Lower leg skin (tissue), 3 donors: ENCODE measurements at regions not wholly inside any gene's neighbourhood (a gene's known extent, or its start where the extent isn't known, plus 50 kb on each side); places are given as distances from the start of the nearest gene placed in this dataset.

Experiments used
- POLR2A ChIP-seq, 2 donors: fragments of 450-650 bp; IDR thresholded peaks; one replicate each; pipeline ENCODE4 v1.6.1; 2016 to 2017; ENCODE audit warnings: antibody characterized with exemption in 2 of 2, mild to moderate bottlenecking in 1 of 2, moderate library complexity in 1 of 2
- TF ChIP-seq, protein P1 (sequence below), 3 donors: fragments of 450-650 bp; IDR thresholded peaks; one replicate each; pipeline ENCODE4 v1.5.1; 2016; ENCODE audit warnings: antibody characterized with exemption in 3 of 3, mild to moderate bottlenecking in 3 of 3, moderate library complexity in 2 of 3

- TF ChIP-seq, protein P1, sequence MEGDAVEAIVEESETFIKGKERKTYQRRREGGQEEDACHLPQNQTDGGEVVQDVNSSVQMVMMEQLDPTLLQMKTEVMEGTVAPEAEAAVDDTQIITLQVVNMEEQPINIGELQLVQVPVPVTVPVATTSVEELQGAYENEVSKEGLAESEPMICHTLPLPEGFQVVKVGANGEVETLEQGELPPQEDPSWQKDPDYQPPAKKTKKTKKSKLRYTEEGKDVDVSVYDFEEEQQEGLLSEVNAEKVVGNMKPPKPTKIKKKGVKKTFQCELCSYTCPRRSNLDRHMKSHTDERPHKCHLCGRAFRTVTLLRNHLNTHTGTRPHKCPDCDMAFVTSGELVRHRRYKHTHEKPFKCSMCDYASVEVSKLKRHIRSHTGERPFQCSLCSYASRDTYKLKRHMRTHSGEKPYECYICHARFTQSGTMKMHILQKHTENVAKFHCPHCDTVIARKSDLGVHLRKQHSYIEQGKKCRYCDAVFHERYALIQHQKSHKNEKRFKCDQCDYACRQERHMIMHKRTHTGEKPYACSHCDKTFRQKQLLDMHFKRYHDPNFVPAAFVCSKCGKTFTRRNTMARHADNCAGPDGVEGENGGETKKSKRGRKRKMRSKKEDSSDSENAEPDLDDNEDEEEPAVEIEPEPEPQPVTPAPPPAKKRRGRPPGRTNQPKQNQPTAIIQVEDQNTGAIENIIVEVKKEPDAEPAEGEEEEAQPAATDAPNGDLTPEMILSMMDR (IDR thresholded peaks at IDR 0.05): no peak
- no peak for TF ChIP-seq POLR2A (IDR thresholded peaks at IDR 0.05)
Measured at GRCh38 chr4:19286924-19287323, 964.8 kb upstream of the SLIT2 start.
